Keratinocyte (primary cell): ENCODE measurements at regions not wholly inside any gene's neighbourhood (a gene's known extent, or its start where the extent isn't known, plus 50 kb on each side); places are given as distances from the start of the nearest gene placed in this dataset.
A peak's percentile ranks its signal among the peaks of the same experiment; 100 is the strongest.

Source experiments
- DNase-seq: peaks from one replicate; pipeline ENCODE4 v3.0.0-alpha.2; 2011; ENCODE audit warnings: low read depth, missing footprints, low spot score
- FAIRE-seq: peaks from 2 replicates; lab custom pipeline; 2011; peaks lifted over from hg19 to GRCh38; lab: Jason Lieb, UNC
- H2AFZ ChIP-seq: 2 replicates; pipeline ENCODE4 v1.6.0; 2012; ENCODE audit warnings: low read length, control low read depth, inconsistent platforms; ENCODE audit not compliant: control insufficient read depth
- H3K27ac ChIP-seq: 2 replicates; pipeline ENCODE4 v1.5.1; 2011; ENCODE audit warnings: low read length; ENCODE audit not compliant: control insufficient read depth, insufficient read depth
- H3K27me3 ChIP-seq: 3 replicates; pipeline ENCODE4 v1.6.0; 2011; ENCODE audit warnings: low read length; ENCODE audit not compliant: control insufficient read depth, insufficient read depth; ENCODE audit errors: extremely low read depth
- H3K36me3 ChIP-seq, 2 experiments: 2 replicates in 1 of 2; 3 replicates in 1 of 2; pipeline ENCODE4 v1.5.1; 2011; ENCODE audit warnings: low read length in 2 of 2, mild to moderate bottlenecking in 1 of 2; ENCODE audit not compliant: control insufficient read depth in 2 of 2, insufficient read depth in 2 of 2; ENCODE audit errors: extremely low read depth in 1 of 2
- H3K4me1 ChIP-seq: 3 replicates; pipeline ENCODE4 v1.5.1; 2011; ENCODE audit warnings: low read length; ENCODE audit not compliant: control insufficient read depth, insufficient read depth; ENCODE audit errors: extremely low read depth
- H3K4me2 ChIP-seq: 3 replicates; pipeline ENCODE4 v1.6.0; 2011; ENCODE audit warnings: low read depth, low read length; ENCODE audit not compliant: control insufficient read depth, insufficient read depth; ENCODE audit errors: extremely low read depth
- H3K4me3 ChIP-seq, 3 experiments: fragments of 200-600 bp in 1 of 3; sonication (generic) in 1 of 3; 2 replicates in 2 of 3; 3 replicates in 1 of 3; pipeline ENCODE4 v1.5.1; 2011 to 2016; ENCODE audit warnings: low read length in 3 of 3, mild to moderate bottlenecking in 3 of 3, control low read depth in 2 of 3, inconsistent platforms in 1 of 3, low read depth in 1 of 3, mixed read lengths in 1 of 3, mixed run types in 1 of 3, moderate library complexity in 1 of 3; ENCODE audit not compliant: control insufficient read depth in 2 of 3, insufficient read depth in 2 of 3; ENCODE audit errors: extremely low read depth in 1 of 3
- H3K79me2 ChIP-seq: 2 replicates; pipeline ENCODE4 v1.6.0; 2012; ENCODE audit warnings: low read length; ENCODE audit not compliant: control insufficient read depth, insufficient read depth
- H3K9ac ChIP-seq: 3 replicates; pipeline ENCODE4 v1.6.0; 2011; ENCODE audit warnings: low read length; ENCODE audit not compliant: control insufficient read depth, insufficient read depth; ENCODE audit errors: extremely low read depth
- H3K9me1 ChIP-seq: 3 replicates; pipeline ENCODE4 v1.6.0; 2011; ENCODE audit warnings: low read length; ENCODE audit not compliant: control insufficient read depth, insufficient read depth; ENCODE audit errors: extremely low read depth
- H3K9me3 ChIP-seq: 2 replicates; pipeline ENCODE4 v1.5.1; 2012; ENCODE audit warnings: low read depth, low read length; ENCODE audit not compliant: control insufficient read depth
- H4K20me1 ChIP-seq: 3 replicates; pipeline ENCODE4 v1.6.0; 2011; ENCODE audit warnings: low read length; ENCODE audit not compliant: control insufficient read depth, insufficient read depth; ENCODE audit errors: extremely low read depth
- EZH2 ChIP-seq: IDR thresholded peaks from one replicate; pipeline ENCODE4 v1.6.1; 2012; ENCODE audit warnings: inconsistent platforms, mild to moderate bottlenecking, low read length, moderate library complexity
- dilution Hi-C: fragments of 300-500 bp; cut with MboI; formaldehyde crosslinking; loops from one replicate; pipeline ENCODE4 v1.7.0; 2020; ENCODE audit warnings: low sequenced_read_pairs; ENCODE audit not compliant: extremely low pct_ligation_motif_present
- TF ChIP-seq, protein P1 (sequence below), 3 experiments: IDR thresholded peaks in 1 of 3; conservative IDR thresholded peaks in 1 of 3; optimal IDR thresholded peaks in 1 of 3; 2 replicates in 2 of 3; 3 replicates in 1 of 3; pipeline versions ENCODE3 to v1.5.1; 2011; ENCODE audit warnings: low read length in 3 of 3, mild to moderate bottlenecking in 3 of 3, moderate library complexity in 2 of 3, control low read depth in 1 of 3, inconsistent platforms in 1 of 3; ENCODE audit not compliant: insufficient read depth in 2 of 3; ENCODE audit errors: extremely low read depth in 1 of 3

DNA sequence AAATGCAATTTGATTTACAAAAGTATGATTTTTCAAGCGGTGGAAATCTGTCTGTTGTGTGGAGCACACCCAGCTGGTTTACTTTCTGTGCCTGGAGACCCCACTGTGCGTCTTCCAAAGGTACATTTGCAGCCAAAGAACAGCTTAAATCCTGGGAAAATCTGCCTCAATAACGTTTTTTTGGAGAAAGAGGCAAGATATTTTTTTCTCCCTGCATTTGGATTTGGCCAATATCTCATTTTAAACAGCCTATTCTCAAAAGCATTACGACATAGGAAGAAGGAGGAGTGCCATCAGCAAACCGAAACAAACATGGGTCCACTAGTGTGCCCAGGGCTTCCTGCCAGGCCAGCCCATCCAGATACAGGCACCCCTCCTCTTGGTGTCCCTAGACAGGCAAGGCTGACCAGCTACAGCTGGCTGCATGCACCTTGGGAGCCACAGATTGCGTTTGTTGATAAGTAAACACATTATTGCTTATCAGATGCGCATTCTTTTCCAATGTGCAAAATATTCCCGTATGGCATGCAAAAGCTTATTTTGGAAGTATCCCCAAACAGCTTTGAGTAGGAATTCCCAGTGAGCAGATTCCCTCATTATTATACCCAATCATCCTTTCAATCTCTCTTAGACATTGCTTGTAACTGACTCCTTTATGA is 184.5 kb upstream of the MARCKS start:
- no peaks in the 10 kb centered on the region for H3K9me3 ChIP-seq
- H3K4me1 ChIP-seq, result peaks cover 5% of the 10 kb centered on the region
- H3K27me3 ChIP-seq, result no peaks in the 10 kb centered on the region
- dilution Hi-C loops, result no loop called here
- no peaks in the 10 kb centered on the region for H3K79me2 ChIP-seq
- no peak overlapping the region for H3K27ac ChIP-seq
- no peak for DNase-seq
- peak overlapping the region; percentile 65 for H3K4me2 ChIP-seq
- no peak overlapping the region for H3K9ac ChIP-seq
- peak overlapping the region; percentile 82 for H2AFZ ChIP-seq
- no peaks in the 10 kb centered on the region for H4K20me1 ChIP-seq
- H3K9me1 ChIP-seq, result no peaks in the 10 kb centered on the region
- peak overlapping the region in 1 of 3 experiments; percentile 30 for H3K4me3 ChIP-seq
- FAIRE-seq, result peak; percentile 55
- H3K36me3 ChIP-seq, result no peaks in the 10 kb centered on the region
- no peak for TF ChIP-seq EZH2
- TF ChIP-seq, protein P1, sequence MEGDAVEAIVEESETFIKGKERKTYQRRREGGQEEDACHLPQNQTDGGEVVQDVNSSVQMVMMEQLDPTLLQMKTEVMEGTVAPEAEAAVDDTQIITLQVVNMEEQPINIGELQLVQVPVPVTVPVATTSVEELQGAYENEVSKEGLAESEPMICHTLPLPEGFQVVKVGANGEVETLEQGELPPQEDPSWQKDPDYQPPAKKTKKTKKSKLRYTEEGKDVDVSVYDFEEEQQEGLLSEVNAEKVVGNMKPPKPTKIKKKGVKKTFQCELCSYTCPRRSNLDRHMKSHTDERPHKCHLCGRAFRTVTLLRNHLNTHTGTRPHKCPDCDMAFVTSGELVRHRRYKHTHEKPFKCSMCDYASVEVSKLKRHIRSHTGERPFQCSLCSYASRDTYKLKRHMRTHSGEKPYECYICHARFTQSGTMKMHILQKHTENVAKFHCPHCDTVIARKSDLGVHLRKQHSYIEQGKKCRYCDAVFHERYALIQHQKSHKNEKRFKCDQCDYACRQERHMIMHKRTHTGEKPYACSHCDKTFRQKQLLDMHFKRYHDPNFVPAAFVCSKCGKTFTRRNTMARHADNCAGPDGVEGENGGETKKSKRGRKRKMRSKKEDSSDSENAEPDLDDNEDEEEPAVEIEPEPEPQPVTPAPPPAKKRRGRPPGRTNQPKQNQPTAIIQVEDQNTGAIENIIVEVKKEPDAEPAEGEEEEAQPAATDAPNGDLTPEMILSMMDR (optimal IDR thresholded peaks at IDR 0.05 in 1 of 3, IDR thresholded peaks at IDR 0.05 in 1 of 3, conservative IDR thresholded peaks at IDR 0.05 in 1 of 3; ENCODE audit: extremely low read depth in 1 of 3, insufficient read depth in 2 of 3, low read length in 3 of 3), result no peak

- H3K9ac ChIP-seq, result no peak overlapping the region
- dilution Hi-C loops, result no loop called here
- peaks cover 5% of the 10 kb centered on the region for H3K4me1 ChIP-seq
- H3K9me1 ChIP-seq, result no peaks in the 10 kb centered on the region
- no peak for TF ChIP-seq EZH2
- TF ChIP-seq, protein P1 (optimal IDR thresholded peaks at IDR 0.05 in 1 of 3, IDR thresholded peaks at IDR 0.05 in 1 of 3, conservative IDR thresholded peaks at IDR 0.05 in 1 of 3; ENCODE audit: extremely low read depth in 1 of 3, insufficient read depth in 2 of 3, low read length in 3 of 3), result no peak
- no peaks in the 10 kb centered on the region for H3K79me2 ChIP-seq
- no peaks in the 10 kb centered on the region for H4K20me1 ChIP-seq
- H3K4me3 ChIP-seq, result no peak overlapping the region
- H3K27ac ChIP-seq, result no peak overlapping the region
- H3K36me3 ChIP-seq, result no peaks in the 10 kb centered on the region
- H2AFZ ChIP-seq, result no peak overlapping the region
- FAIRE-seq (no peak), DNase-seq (no peak)
- H3K27me3 ChIP-seq, result no peaks in the 10 kb centered on the region
- H3K4me2 ChIP-seq, result no peak overlapping the region
- no peaks in the 10 kb centered on the region for H3K9me3 ChIP-seq
These were observed 183.1 kb upstream of the MARCKS start for GRCh38 chr6:113674075-113674474.
